UCSD-AML1 (cell line): ENCODE measurements at regions not wholly inside any gene's neighbourhood (a gene's known extent, or its start where the extent isn't known, plus 50 kb on each side); places are given as distances from the start of the nearest gene placed in this dataset.

Source experiments
- DNase-seq: peaks from one replicate; lab custom pipeline; 2025; ENCODE audit not compliant: unreplicated experiment; lab: John Stamatoyannopoulos, UW

GRCh38 chrX:10811111-10811510 is 190.7 kb upstream of the MID1 start:
- DNase-seq = no peak

GRCh38 chrX:10813761-10814160 is 193.4 kb upstream of the MID1 start:
- no peak for DNase-seq

- no peak for DNase-seq
Measured at GRCh38 chrX:10818651-10819050, 198.3 kb upstream of the MID1 start.

- no peak for DNase-seq
Measured at GRCh38 chrX:10819973-10820372, 199.6 kb upstream of the MID1 start.

GRCh38 chrX:10821293-10821692 is 200.9 kb upstream of the MID1 start:
- no peak for DNase-seq

- no peak for DNase-seq
Measured at GRCh38 chrX:10828036-10828435, 207.7 kb upstream of the MID1 start.

- no peak for DNase-seq
Measured at GRCh38 chrX:10828640-10829039, 208.3 kb upstream of the MID1 start.

GRCh38 chrX:10831716-10832502 is 211.5 kb upstream of the MID1 start:
- DNase-seq = no peak

- no peak for DNase-seq
Measured at GRCh38 chrX:10833299-10834169, 213.1 kb upstream of the MID1 start.

GRCh38 chrX:10841579-10841978 is 221.2 kb upstream of the MID1 start:
- no peak for DNase-seq

GRCh38 chrX:10842646-10843045 is 222.3 kb upstream of the MID1 start:
- no peak for DNase-seq

- DNase-seq = no peak
Measured at GRCh38 chrX:10847333-10847732, 226.9 kb upstream of the MID1 start.

- DNase-seq = no peak
Measured at GRCh38 chrX:10851809-10852208, 231.4 kb upstream of the MID1 start.

GRCh38 chrX:10854594-10854993 is 234.2 kb upstream of the MID1 start:
- DNase-seq = no peak

- DNase-seq = no peak
Measured at GRCh38 chrX:10855845-10856244, 235.5 kb upstream of the MID1 start.

GRCh38 chrX:10856797-10857196 is 236.4 kb upstream of the MID1 start:
- DNase-seq = no peak

GRCh38 chrX:10859353-10859752 is 239.0 kb upstream of the MID1 start:
- DNase-seq = no peak

GRCh38 chrX:10875995-10876394 is 235.1 kb upstream of the HCCS start:
- no peak for DNase-seq

- DNase-seq = no peak
Measured at GRCh38 chrX:10882484-10882883, 228.6 kb upstream of the HCCS start.

GRCh38 chrX:10884246-10884645 is 226.9 kb upstream of the HCCS start:
- no peak for DNase-seq

- no peak for DNase-seq
Measured at GRCh38 chrX:10892621-10893225, 218.4 kb upstream of the HCCS start.

GRCh38 chrX:10893366-10893765 is 217.8 kb upstream of the HCCS start:
- DNase-seq = no peak
